GM19395 (cell line): ENCODE measurements at regions not wholly inside any gene's neighbourhood (a gene's known extent, or its start where the extent isn't known, plus 50 kb on each side); places are given as distances from the start of the nearest gene placed in this dataset.

ENCODE experiments used
- ATAC-seq: cut with Tn5 transposase; IDR thresholded peaks from one replicate; pipeline ENCODE4 v1.9.1; 2021; ENCODE audit warnings: mild to moderate bottlenecking, moderate library complexity; ENCODE audit not compliant: unreplicated experiment

GRCh38 chr12:30508205-30508967, 187.3 kb downstream of the IPO8 start:
- ATAC-seq = no peak

DNA sequence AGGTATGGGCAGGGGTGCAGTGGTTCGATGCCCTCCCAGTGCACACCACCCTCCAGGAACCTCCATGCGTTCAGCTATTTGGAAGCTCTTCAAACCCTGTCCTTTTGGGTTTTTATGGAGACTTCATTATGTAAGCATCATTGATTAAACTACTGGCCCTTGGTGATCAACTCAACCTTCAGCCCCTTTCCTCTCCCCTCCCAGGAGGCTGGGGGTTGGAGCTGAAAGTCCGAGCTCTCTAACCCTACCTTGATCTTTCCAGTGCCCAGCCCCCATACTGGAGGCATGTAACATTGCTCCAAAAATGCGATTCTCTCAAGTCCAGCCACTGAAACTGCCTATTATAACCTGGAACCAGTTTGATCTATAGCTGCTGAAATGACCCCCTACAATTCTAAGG, 188.1 kb downstream of the IPO8 start:
- ATAC-seq = no peak

DNA sequence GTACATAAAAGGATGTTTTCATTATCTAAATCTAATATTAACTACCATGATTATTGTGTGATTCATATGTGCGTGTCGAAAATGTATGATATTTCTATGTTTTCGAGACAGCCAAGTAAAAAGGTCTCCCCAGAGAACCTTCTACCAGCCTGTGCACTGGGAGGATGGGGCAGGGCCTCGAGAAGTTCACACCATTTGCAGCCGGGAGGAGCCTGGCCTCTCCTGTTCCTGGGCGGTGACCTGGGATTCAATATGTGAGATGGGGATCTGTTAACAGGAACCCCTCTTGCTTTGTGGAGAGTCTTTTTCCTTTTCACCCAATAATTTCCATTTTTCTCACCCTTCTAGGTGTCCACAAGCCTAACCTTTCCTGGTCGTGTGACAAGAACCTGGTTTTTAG, 189.3 kb downstream of the IPO8 start:
- no peak for ATAC-seq

GRCh38 chr12:30501718-30502117, 194.0 kb downstream of the IPO8 start:
- ATAC-seq = no peak

GRCh38 chr12:30500532-30500931, 195.1 kb downstream of the IPO8 start:
- no peak for ATAC-seq

- ATAC-seq = no peak
Measured at GRCh38 chr12:30485230-30485890, 210.3 kb downstream of the IPO8 start.

DNA sequence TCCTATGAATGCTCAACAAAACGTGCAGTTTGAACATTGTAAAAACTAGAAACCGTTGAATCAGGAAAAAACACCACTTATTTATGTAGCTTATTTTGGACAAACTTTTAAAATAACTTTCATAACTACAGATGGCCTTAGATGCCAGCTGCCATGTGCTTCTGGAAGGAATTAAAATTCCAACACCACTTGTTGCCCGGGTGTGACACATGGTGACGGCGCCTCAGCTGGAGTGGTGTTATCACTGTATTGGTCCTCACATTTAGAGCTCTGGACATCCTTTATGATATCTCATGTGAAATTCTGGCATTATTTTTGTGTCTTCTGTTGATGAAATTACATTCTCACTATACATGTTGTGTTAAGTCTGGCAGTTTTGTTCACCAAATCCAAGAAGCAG, 211.0 kb downstream of the IPO8 start:
- no peak for ATAC-seq

- no peak for ATAC-seq
Measured at GRCh38 chr12:30482650-30483049, 213.0 kb downstream of the IPO8 start.

- ATAC-seq = no peak
Measured at GRCh38 chr12:30473274-30473673, 222.4 kb downstream of the IPO8 start.

DNA sequence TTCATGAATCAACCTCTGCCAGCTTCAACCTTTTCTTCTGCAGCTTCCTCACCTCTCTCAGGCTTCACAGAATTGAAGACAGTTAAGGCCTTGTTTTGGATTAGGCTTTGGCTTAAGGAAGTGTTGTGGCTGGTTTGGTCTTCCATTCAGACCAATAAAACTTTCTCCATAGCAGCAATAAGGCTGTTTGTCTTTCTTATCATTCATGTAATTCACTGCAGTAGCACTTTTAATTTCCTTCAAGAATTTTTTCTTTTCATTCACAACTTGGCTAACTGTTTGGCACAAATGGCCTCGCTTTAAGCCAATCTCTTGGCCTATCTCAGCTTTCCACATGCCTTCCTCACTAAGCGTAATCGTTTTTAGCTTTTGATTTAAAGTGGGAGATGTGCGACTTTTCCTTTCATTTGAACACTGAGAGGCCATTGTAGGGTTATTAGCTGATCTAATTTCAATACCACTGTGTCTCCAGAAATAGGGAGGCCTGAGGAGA, 229.5 kb downstream of the IPO8 start:
- no peak for ATAC-seq

GRCh38 chr12:30463636-30464035, 232.0 kb downstream of the IPO8 start:
- no peak for ATAC-seq

- ATAC-seq = no peak
Measured at GRCh38 chr12:30462249-30462648, 233.4 kb downstream of the IPO8 start.

DNA sequence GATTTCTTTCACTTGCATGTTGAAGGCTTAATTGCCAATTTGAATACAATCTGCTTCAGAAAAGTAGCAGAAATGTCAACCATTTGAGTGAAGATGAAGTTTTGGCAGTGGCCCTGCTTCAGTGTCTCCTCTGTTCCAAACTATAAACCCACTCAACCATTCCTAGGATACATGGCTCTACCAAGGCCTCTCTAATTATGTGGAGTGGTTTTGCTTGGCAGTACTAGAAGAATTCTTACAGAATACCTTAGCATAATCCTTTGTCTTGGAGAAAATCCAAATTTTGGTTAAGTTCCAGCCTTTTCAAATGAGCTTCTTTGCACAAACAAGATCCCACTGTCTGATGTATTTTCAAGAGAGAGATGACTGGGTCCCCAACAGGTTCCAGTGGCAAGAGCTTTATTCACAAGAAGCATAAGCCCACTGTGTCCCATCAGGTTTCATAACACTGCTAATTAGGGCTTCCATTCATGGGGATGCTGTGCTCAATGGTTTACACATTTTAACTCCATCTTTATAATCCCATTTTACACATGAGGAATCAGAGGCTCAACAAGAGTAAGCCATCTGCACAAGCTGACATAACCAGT, 234.5 kb downstream of the IPO8 start:
- ATAC-seq = no peak

DNA sequence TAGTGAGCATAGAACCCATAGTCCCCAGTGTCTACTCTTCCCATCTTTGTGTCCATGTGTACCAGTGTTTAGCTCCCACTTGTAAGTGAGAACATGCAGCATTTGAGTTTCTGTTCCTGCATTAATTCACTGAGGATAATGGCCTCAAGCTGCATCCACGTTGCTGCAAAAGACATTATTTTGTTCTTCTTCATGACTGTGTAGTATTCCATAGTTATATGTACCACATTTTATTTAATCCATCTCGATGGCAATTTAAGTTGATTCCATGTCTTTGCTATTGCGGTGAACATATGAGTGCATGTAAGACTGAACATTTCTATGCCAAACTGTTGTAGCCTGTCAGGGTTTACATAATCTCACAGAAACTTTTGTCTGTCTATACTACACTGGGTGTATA, 237.2 kb downstream of the IPO8 start:
- ATAC-seq = no peak

DNA sequence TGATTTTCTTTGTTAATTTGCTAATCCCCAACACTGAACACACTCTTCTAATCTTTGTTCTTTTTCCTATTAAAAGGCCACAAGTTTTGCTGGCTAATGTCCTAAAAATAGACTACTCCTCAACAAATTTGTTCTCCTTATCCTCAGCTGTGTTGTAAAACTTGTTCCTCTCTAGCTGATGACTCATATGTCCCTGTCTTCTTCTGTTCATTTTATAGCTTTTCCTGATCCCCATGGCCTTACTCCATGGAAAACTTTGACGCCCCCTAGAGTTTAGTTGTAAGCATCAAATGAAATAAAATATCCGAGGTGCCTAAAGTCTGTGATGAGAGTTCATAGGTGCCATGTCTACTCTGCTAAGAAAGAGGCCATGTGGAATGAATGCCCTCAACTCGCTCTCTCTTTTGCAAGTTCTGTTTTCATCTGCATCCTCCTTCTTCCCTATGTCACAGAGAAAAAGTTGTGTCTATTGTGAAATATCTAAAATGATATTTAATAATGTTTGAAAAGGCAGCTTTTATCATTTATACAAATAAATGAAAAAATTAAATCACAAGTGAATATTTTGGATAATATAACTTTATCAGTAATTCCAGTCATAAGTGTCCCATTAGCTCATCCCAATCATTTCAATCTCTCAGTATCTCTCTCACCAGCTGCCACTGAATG, 237.9 kb downstream of the IPO8 start:
- ATAC-seq = no peak

DNA sequence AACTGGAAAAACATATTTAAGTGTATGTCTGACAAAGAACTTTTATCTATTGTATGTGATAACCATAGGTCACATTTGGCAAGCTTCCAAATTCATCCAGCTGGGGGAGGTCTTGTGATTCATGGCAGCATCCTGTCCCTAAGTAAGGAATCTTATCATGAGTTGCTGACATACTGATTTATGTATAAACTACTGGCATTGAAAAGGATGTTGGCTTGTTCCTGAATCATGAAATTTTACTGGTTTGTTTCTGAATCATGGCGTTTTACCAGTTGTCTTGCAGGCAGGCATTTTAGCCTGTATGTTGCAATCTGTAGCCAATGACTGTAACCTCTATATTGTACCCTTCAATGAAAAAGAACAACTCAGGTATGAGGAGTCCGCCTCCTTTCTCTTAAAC, 244.8 kb downstream of the IPO8 start:
- no peak for ATAC-seq

GRCh38 chr12:30450226-30450625, 245.4 kb downstream of the IPO8 start:
- no peak for ATAC-seq

GRCh38 chr12:30448038-30448437, 247.6 kb downstream of the IPO8 start:
- no peak for ATAC-seq

DNA sequence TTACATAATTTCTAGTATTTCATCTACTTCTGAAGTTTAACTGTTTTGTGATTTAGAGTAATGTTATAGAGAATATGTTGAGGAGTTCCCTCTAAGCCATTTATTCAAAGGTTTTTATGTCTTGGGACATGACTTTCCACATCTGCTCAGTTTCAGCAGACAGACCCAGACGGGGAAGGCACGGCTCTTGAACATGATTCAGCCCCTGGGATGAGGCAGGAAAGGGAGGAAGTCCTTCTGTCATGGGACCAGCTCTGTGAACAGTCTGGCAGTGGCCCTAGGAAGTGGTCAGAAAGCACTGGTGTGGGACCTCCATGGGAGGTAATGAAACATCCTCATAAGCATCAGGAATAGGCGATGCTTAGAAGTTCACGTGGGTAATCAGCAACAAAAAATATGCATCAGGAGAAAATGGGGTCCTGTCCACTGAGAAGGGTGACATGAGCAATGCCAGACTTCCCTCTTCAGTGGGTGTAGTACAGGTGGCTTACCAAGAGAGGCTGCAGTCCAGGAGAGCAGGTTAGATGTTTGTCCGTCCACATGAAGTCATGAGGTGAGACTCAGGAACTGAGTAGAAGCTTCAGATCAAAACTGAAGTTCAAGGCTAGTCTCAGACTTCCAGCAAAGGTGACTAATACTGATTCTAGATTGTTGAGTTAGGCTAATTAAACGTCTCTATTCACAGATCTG, 248.5 kb downstream of the IPO8 start:
- ATAC-seq = no peak

DNA sequence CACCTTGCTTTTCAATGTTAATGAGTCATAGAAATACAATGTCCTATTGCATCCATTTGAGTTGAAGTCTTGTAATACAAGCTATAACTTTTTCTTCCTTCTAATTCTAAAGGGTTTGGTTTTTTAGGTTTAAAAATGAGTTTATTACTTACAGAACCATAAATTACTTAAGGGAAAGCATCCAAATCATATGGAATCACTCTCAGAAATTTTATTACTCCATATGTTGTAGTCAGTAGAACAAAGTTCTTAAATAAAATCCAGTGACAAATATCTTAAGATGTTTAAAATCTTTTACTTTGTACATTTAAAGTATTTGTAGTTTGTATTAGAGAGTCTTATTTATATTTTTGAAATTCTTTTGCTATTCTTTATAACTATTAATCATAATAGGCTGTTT, 253.2 kb downstream of the IPO8 start:
- ATAC-seq = no peak
